Lower lobe of right lung (tissue), 2 donors: ENCODE measurements at regions not wholly inside any gene's neighbourhood (a gene's known extent, or its start where the extent isn't known, plus 50 kb on each side); places are given as distances from the start of the nearest gene placed in this dataset.

Experiments
- ATAC-seq, 2 donors: fragments of 200-7000 bp; cut with Tn5 transposase; one replicate each; pipeline ENCODE4 v1.9.1; 2020 to 2022; ENCODE audit warnings: mild to moderate bottlenecking in 2 of 2, moderate library complexity in 2 of 2
- DNase-seq: peaks from one replicate; pipeline ENCODE4 v3.0.0-alpha.2; 2020
- H3K27ac ChIP-seq: fragments of 200-600 bp; one replicate; pipeline ENCODE4 v1.8.0; 2022
- H3K27me3 ChIP-seq: fragments of 200-600 bp; one replicate; pipeline ENCODE4 v1.8.0; 2022; ENCODE audit warnings: low read depth
- H3K36me3 ChIP-seq: fragments of 200-600 bp; one replicate; pipeline ENCODE4 v1.8.0; 2022; ENCODE audit warnings: mild to moderate bottlenecking
- H3K4me1 ChIP-seq: fragments of 200-600 bp; one replicate; pipeline ENCODE4 v1.8.0; 2022
- H3K4me3 ChIP-seq: fragments of 200-600 bp; one replicate; pipeline ENCODE4 v1.8.0; 2022; ENCODE audit warnings: mild to moderate bottlenecking
- H3K9me3 ChIP-seq: fragments of 200-600 bp; one replicate; pipeline ENCODE4 v1.8.0; 2022
- intact Hi-C: fragments of 100-400 bp; cut with DNase I; formaldehyde crosslinking; loops from one replicate; pipeline ENCODE4 v1.11.0; 2022
- TF ChIP-seq, protein P1 (sequence below): fragments of 200-600 bp; IDR thresholded peaks from one replicate; pipeline ENCODE4 v1.8.0; 2022; ENCODE audit warnings: antibody characterized with exemption, mild to moderate bottlenecking
- donor health status: DM: no; HTN: yes; CAD: no; lungs with severe emphysema.

DNA sequence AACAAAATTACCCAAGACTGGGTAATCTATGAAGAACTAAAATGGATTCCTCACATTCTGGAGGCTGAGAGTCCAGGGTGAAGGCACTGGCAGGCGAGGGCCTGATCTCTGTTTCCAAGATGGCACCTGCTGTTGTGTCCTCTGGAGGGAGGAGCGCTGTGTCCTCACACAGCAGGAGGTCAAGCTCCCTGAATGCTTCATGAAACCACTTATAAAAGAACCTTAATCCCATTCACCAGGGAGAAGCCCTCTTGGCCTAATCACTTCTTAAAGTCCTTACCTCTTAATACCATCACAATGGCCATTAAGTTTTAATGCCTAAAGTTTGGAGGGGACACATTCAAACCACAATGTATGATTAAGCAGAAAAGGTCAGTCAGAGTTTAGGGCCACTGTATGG lies 172.4 kb downstream of the EMP1 start:
- Histone ChIP-seq H3K9me3 (no peaks in the 10 kb centered on the region), H3K4me3 (no peak overlapping the region), H3K27ac (no peak overlapping the region), H3K36me3 (no peaks in the 10 kb centered on the region), H3K4me1 (no peaks in the 10 kb centered on the region), H3K27me3 (peaks cover 4% of the 10 kb centered on the region)
- intact Hi-C loops, result loop anchor here (10.0 kb wide), 1 partner anchor 166 kb away; no protein-coding TSS in a partner anchor
- ATAC-seq (peak in 1 of 2 donors; percentile 23), DNase-seq (no peak)
- TF ChIP-seq, protein P1, sequence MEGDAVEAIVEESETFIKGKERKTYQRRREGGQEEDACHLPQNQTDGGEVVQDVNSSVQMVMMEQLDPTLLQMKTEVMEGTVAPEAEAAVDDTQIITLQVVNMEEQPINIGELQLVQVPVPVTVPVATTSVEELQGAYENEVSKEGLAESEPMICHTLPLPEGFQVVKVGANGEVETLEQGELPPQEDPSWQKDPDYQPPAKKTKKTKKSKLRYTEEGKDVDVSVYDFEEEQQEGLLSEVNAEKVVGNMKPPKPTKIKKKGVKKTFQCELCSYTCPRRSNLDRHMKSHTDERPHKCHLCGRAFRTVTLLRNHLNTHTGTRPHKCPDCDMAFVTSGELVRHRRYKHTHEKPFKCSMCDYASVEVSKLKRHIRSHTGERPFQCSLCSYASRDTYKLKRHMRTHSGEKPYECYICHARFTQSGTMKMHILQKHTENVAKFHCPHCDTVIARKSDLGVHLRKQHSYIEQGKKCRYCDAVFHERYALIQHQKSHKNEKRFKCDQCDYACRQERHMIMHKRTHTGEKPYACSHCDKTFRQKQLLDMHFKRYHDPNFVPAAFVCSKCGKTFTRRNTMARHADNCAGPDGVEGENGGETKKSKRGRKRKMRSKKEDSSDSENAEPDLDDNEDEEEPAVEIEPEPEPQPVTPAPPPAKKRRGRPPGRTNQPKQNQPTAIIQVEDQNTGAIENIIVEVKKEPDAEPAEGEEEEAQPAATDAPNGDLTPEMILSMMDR, result no peak

DNA sequence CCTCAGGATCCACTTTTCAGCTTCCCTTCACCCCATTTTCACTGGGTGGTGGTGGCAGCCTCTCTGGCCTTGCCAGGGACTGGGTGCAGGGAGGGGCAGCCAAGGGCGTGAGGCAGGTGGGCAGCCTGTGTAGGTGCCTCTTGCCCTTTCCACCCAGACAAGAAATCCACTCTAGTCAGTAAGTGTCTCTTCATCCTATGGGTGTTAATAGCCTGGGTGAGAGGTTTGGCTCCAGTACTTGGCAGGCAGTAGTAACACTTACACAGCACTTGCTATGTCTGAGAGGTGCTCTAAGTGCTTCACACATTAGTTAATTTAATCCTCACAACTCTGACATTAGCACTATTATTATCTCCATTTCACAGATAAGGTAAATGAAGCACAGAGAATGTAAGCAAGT lies 171.9 kb downstream of the EMP1 start:
- intact Hi-C loops, result loop anchor here (10.0 kb wide), 1 partner anchor 166 kb away; no protein-coding TSS in a partner anchor
- H3K36me3 ChIP-seq, result no peaks in the 10 kb centered on the region

DNA sequence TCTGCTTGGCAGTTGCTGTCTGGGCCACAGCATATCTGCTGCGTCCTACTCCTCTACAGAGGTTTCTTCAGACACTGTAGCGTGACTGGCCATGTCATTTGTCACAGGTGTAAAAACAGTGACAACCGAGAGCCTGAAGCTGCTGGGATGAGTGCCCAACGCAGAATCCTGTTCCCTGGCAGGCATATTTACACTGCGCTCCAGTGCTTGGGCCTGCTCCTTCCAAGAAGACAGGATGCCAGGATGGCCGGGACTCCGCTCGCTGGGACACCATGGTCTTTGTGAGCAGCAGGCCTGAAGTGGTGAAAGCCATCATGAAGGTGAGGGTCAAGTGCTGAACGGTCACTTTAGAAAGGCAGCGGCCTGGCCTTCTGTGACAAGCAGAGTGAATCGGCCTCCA lies 171.4 kb downstream of the EMP1 start:
- Histone ChIP-seq H3K4me3 (no peak overlapping the region), H3K27me3 (peaks cover 8% of the 10 kb centered on the region), H3K36me3 (no peaks in the 10 kb centered on the region), H3K27ac (no peak overlapping the region), H3K4me1 (no peaks in the 10 kb centered on the region), H3K9me3 (no peaks in the 10 kb centered on the region)
- ATAC-seq (peak; percentile 42 to 52), DNase-seq (no peak)
- intact Hi-C loops, result loop anchor here (10.0 kb wide), 1 partner anchor 167 kb away; no protein-coding TSS in a partner anchor
- TF ChIP-seq, protein P1, result no peak

More for the DNA sequence above, 171.9 kb downstream of the EMP1 start:
- Histone ChIP-seq H3K4me1 (no peaks in the 10 kb centered on the region), H3K27me3 (peaks cover 4% of the 10 kb centered on the region), H3K9me3 (no peaks in the 10 kb centered on the region), H3K4me3 (no peak overlapping the region), H3K27ac (no peak overlapping the region)
- DNase-seq (no peak), ATAC-seq (peak; percentile 71 to 87)
- TF ChIP-seq, protein P1, result no peak

DNA sequence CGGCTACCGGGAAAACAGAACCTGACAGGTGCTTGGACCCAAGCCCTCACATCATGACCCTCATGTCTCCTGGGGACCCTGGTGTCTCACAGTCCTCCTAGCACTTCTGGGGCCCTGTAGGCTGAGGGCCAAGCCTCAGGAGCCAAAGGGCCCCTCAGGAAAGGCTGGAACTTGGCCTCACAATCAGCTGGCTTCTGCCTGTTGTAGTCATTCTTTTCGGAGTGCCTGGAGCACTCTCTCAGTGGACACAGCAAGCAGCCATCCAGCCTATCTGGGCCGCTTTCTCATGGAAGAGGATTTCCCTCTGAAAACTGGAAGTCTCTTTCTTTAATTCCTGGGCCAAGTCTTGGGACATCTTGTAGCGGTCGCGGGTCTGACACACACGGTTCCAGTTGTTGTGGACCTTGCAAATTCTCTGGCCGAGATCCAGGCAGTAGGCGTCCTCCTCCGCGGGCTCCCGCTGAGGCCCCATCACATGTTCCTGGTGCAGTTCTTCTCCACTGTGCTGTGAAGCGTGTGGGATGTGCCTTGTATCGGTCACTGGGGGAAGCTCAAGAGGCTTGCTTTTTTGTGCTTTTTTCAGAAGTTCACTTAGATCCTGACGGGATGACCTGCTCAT lies 169.3 kb downstream of the EMP1 start:
- TF ChIP-seq, protein P1, result no peak
- H3K27ac ChIP-seq, result no peak overlapping the region
- peaks cover 12% of the 10 kb centered on the region for H3K27me3 ChIP-seq
- no peaks in the 10 kb centered on the region for H3K36me3 ChIP-seq
- no peaks in the 10 kb centered on the region for H3K9me3 ChIP-seq
- ATAC-seq (no peak), DNase-seq (no peak)
- H3K4me1 ChIP-seq, result no peaks in the 10 kb centered on the region
- intact Hi-C loops, result loop anchor here (10.0 kb wide), 1 partner anchor 169 kb away; no protein-coding TSS in a partner anchor
- H3K4me3 ChIP-seq, result no peak overlapping the region

DNA sequence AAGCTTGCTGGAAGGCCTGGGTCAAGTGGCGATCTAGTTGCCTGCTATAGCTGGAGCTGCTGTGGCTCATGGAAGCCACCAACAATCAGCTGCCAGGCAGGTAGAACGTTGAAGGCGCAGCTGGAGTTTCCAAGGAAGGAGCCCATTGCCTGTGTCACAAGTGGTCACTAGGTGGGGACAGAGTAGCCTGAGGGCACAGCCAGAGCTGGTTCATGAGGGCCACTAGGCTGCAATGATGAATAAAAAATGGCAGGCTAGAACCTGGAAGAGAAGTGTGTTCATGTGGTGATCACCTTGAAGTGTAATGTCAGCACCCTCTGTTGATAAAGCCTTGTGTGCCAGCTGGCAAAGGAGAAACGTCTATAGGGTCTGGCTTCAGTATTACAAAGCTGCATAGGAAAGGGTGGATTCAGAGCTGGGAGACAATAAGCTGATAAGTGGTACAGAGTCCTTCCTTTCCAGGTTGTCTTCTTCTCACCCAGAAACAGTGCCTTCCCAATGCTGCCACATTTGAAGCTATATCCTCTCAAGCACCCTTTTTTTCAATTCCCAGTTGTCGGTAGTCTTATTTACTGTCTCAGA lies 165.8 kb downstream of the EMP1 start:
- Histone ChIP-seq H3K9me3 (no peaks in the 10 kb centered on the region), H3K4me3 (no peak overlapping the region), H3K27me3 (peaks cover 8% of the 10 kb centered on the region), H3K27ac (no peak overlapping the region), H3K4me1 (no peaks in the 10 kb centered on the region), H3K36me3 (no peaks in the 10 kb centered on the region)
- ATAC-seq, result peak; percentile 93 to 94
- TF ChIP-seq, protein P1, result peak; percentile 87
- peak; percentile 54 for DNase-seq
- intact Hi-C loops, result loop anchor here (10.0 kb wide), 1 partner anchor 172 kb away; no protein-coding TSS in a partner anchor
